Naive B cell (primary cell): ENCODE measurements at regions not wholly inside any gene's neighbourhood (a gene's known extent, or its start where the extent isn't known, plus 50 kb on each side); places are given as distances from the start of the nearest gene placed in this dataset.
"Not testable (repeated sequence)": the region's sequence is repeated elsewhere in the genome, so short reads cannot be mapped to it uniquely, and the experiment has no call there.

Experiments used
- ATAC-seq, 2 donors: fragments of 150-1000 bp; cut with Tn5 transposase; 2 replicates each; pipeline ENCODE4 v1.10.0; 2021; ENCODE audit warnings: low read depth in 2 of 2, mild to moderate bottlenecking in 2 of 2, moderate library complexity in 2 of 2
- DNase-seq: peaks from one replicate; pipeline ENCODE4 v3.0.0; 2022
- H3K27ac Mint-ChIP-seq, 6 donors: one replicate each; pipeline ENCODE4 v1.8.0; 2020 to 2022; ENCODE audit warnings: mild to moderate bottlenecking in 6 of 6, mixed read lengths in 6 of 6, moderate library complexity in 5 of 6, inconsistent platforms in 2 of 6
- H3K27me3 Mint-ChIP-seq, 3 donors: one replicate each; pipeline ENCODE4 v1.8.0; 2021 to 2022; ENCODE audit warnings: mixed read lengths in 3 of 3, mild to moderate bottlenecking in 1 of 3
- H3K36me3 Mint-ChIP-seq, 2 donors: one replicate each; pipeline ENCODE4 v1.8.0; 2020 to 2022; ENCODE audit warnings: mixed read lengths in 2 of 2, inconsistent platforms in 1 of 2, mild to moderate bottlenecking in 1 of 2
- H3K4me1 Mint-ChIP-seq, 3 donors: one replicate each; pipeline ENCODE4 v1.8.0; 2020 to 2022; ENCODE audit warnings: mixed read lengths in 3 of 3, inconsistent platforms in 1 of 3, mild to moderate bottlenecking in 1 of 3, moderate library complexity in 1 of 3
- H3K4me3 Mint-ChIP-seq, 8 donors: one replicate each; pipeline ENCODE4 v1.8.0; 2020 to 2022; ENCODE audit warnings: mild to moderate bottlenecking in 8 of 8, mixed read lengths in 8 of 8, moderate library complexity in 8 of 8, inconsistent platforms in 2 of 8
- H3K9me3 Mint-ChIP-seq, 7 donors: one replicate each; pipeline ENCODE4 v1.8.0; 2020 to 2022; ENCODE audit warnings: mixed read lengths in 7 of 7, mild to moderate bottlenecking in 5 of 7, inconsistent platforms in 2 of 7, moderate library complexity in 1 of 7

- H3K27me3 Mint-ChIP-seq, result no peaks in the 10 kb centered on the region
- H3K4me1 Mint-ChIP-seq, result no peaks in the 10 kb centered on the region
- ATAC-seq (no peak), DNase-seq (no peak)
- H3K9me3 Mint-ChIP-seq, result peaks cover 0 to 8% (median 4%) of the 10 kb centered on the region in 7 donors
- no peak overlapping the region for H3K27ac Mint-ChIP-seq
- H3K4me3 Mint-ChIP-seq, result no peak overlapping the region
- no peaks in the 10 kb centered on the region for H3K36me3 Mint-ChIP-seq
These were observed 458.0 kb downstream of the CPS1 start for GRCh38 chr2:211014376-211014775.

- ATAC-seq (no peak), DNase-seq (no peak)
- Mint-ChIP-seq H3K9me3 (peaks cover 0 to 8% (median 5%) of the 10 kb centered on the region in 7 donors), H3K27ac (no peak overlapping the region), H3K27me3 (no peaks in the 10 kb centered on the region), H3K36me3 (no peaks in the 10 kb centered on the region), H3K4me1 (no peaks in the 10 kb centered on the region), H3K4me3 (no peak overlapping the region)
These were observed 458.5 kb downstream of the CPS1 start for GRCh38 chr2:211014906-211015305.

GRCh38 chr2:211025089-211025488 lies 468.7 kb downstream of the CPS1 start:
- peaks cover 13 to 42% (median 30%) of the 10 kb centered on the region in 7 donors for H3K9me3 Mint-ChIP-seq
- not testable (repeated sequence) for H3K27ac Mint-ChIP-seq, H3K36me3 Mint-ChIP-seq

GRCh38 chr2:211026109-211026508 lies 469.7 kb downstream of the CPS1 start:
- H3K4me3 Mint-ChIP-seq, result no peak overlapping the region
- peaks cover 0 to 6% of the 10 kb centered on the region in 2 donors for H3K36me3 Mint-ChIP-seq
- DNase-seq (no peak), ATAC-seq (no peak)
- H3K4me1 Mint-ChIP-seq, result no peaks in the 10 kb centered on the region
- no peak overlapping the region for H3K27ac Mint-ChIP-seq
- H3K9me3 Mint-ChIP-seq, result peaks cover 13 to 41% (median 30%) of the 10 kb centered on the region in 7 donors
- no peaks in the 10 kb centered on the region for H3K27me3 Mint-ChIP-seq

More at GRCh38 chr2:211025089-211025488, 468.7 kb downstream of the CPS1 start:
- ATAC-seq, DNase-seq, H3K4me3 Mint-ChIP-seq, H3K27me3 Mint-ChIP-seq, H3K4me1 Mint-ChIP-seq: not testable (repeated sequence)

- H3K36me3 Mint-ChIP-seq, result peaks cover 0 to 6% of the 10 kb centered on the region in 2 donors
- peaks cover 8 to 34% (median 23%) of the 10 kb centered on the region in 7 donors for H3K9me3 Mint-ChIP-seq
- H3K27me3 Mint-ChIP-seq, result no peaks in the 10 kb centered on the region
- ATAC-seq (no peak), DNase-seq (no peak)
- H3K27ac Mint-ChIP-seq, result no peak overlapping the region
- H3K4me3 Mint-ChIP-seq, result no peak overlapping the region
- H3K4me1 Mint-ChIP-seq, result no peaks in the 10 kb centered on the region
These were observed 471.6 kb downstream of the CPS1 start for GRCh38 chr2:211027976-211028375.

GRCh38 chr2:211033765-211034164 lies 477.4 kb downstream of the CPS1 start:
- Mint-ChIP-seq H3K9me3 (peaks cover 0 to 2% (median 0%) of the 10 kb centered on the region in 7 donors), H3K4me1 (no peaks in the 10 kb centered on the region), H3K27me3 (no peaks in the 10 kb centered on the region), H3K4me3 (no peak overlapping the region), H3K27ac (no peak overlapping the region), H3K36me3 (no peaks in the 10 kb centered on the region)
- DNase-seq (no peak), ATAC-seq (no peak)

- H3K27me3 Mint-ChIP-seq, result no peaks in the 10 kb centered on the region
- H3K4me1 Mint-ChIP-seq, result no peaks in the 10 kb centered on the region
- H3K36me3 Mint-ChIP-seq, result no peaks in the 10 kb centered on the region
- H3K4me3 Mint-ChIP-seq, result no peak overlapping the region
- DNase-seq, result no peak
- ATAC-seq, result no peak
- peaks cover 0 to 2% (median 0%) of the 10 kb centered on the region in 7 donors for H3K9me3 Mint-ChIP-seq
- no peak overlapping the region for H3K27ac Mint-ChIP-seq
These were observed 479.3 kb downstream of the CPS1 start for GRCh38 chr2:211035548-211036185.

- Mint-ChIP-seq H3K4me1 (no peaks in the 10 kb centered on the region), H3K4me3 (no peak overlapping the region), H3K9me3 (no peaks in the 10 kb centered on the region), H3K27ac (no peak overlapping the region), H3K36me3 (no peaks in the 10 kb centered on the region), H3K27me3 (no peaks in the 10 kb centered on the region)
- ATAC-seq (no peak), DNase-seq (no peak)
These were observed 488.6 kb downstream of the CPS1 start for GRCh38 chr2:211045025-211045424.

- no peaks in the 10 kb centered on the region for H3K4me1 Mint-ChIP-seq
- no peaks in the 10 kb centered on the region for H3K27me3 Mint-ChIP-seq
These were observed 493.1 kb downstream of the CPS1 start for GRCh38 chr2:211049321-211050018.

GRCh38 chr2:211055438-211055837 lies 499.0 kb downstream of the CPS1 start:
- H3K4me1 Mint-ChIP-seq, result no peaks in the 10 kb centered on the region
- no peak for DNase-seq

More at GRCh38 chr2:211049321-211050018, 493.1 kb downstream of the CPS1 start:
- Mint-ChIP-seq H3K27ac (no peak overlapping the region), H3K36me3 (no peaks in the 10 kb centered on the region), H3K4me3 (no peak overlapping the region), H3K9me3 (peaks cover 0 to 5% (median 0%) of the 10 kb centered on the region in 7 donors)
- ATAC-seq (no peak), DNase-seq (no peak)

GRCh38 chr2:211061612-211062296 lies 505.4 kb downstream of the CPS1 start:
- Mint-ChIP-seq H3K9me3 (no peaks in the 10 kb centered on the region), H3K4me1 (no peaks in the 10 kb centered on the region), H3K27ac (no peak overlapping the region), H3K27me3 (no peaks in the 10 kb centered on the region), H3K36me3 (no peaks in the 10 kb centered on the region), H3K4me3 (no peak overlapping the region)
- DNase-seq (no peak), ATAC-seq (no peak)

More at GRCh38 chr2:211055438-211055837, 499.0 kb downstream of the CPS1 start:
- Mint-ChIP-seq H3K27me3 (no peaks in the 10 kb centered on the region), H3K27ac (no peak overlapping the region), H3K9me3 (peaks cover 0 to 5% (median 0%) of the 10 kb centered on the region in 7 donors), H3K4me3 (no peak overlapping the region), H3K36me3 (no peaks in the 10 kb centered on the region)
- ATAC-seq, result no peak

- H3K27me3 Mint-ChIP-seq, result no peaks in the 10 kb centered on the region
- H3K9me3 Mint-ChIP-seq, result no peaks in the 10 kb centered on the region
- DNase-seq (no peak), ATAC-seq (no peak)
- H3K27ac Mint-ChIP-seq, result no peak overlapping the region
- H3K36me3 Mint-ChIP-seq, result no peaks in the 10 kb centered on the region
- H3K4me1 Mint-ChIP-seq, result no peaks in the 10 kb centered on the region
- no peak overlapping the region for H3K4me3 Mint-ChIP-seq
These were observed 505.9 kb downstream of the CPS1 start for GRCh38 chr2:211062297-211062612.

GRCh38 chr2:211067029-211067428 lies 510.6 kb downstream of the CPS1 start:
- Mint-ChIP-seq H3K27me3 (no peaks in the 10 kb centered on the region), H3K36me3 (no peaks in the 10 kb centered on the region), H3K9me3 (peaks cover 0 to 5% (median 0%) of the 10 kb centered on the region in 7 donors), H3K4me1 (no peaks in the 10 kb centered on the region), H3K4me3 (peak overlapping the region in 1 of 8 donors; percentile 70), H3K27ac (no peak overlapping the region)
- DNase-seq (no peak), ATAC-seq (no peak)
